Activated CD4-positive, alpha-beta memory T cell treated with anti-CD3 and anti-CD28 coated beads for 36 hours (primary cell): ENCODE measurements at regions not wholly inside any gene's neighbourhood (a gene's known extent, or its start where the extent isn't known, plus 50 kb on each side); places are given as distances from the start of the nearest gene placed in this dataset.

Experiments used
- CTCF ChIA-PET: fragments of 350-600 bp; sonication (Branson Sonifier 250); formaldehyde crosslinking; loops from one replicate; lab custom pipeline; 2021; ENCODE audit warnings: antibody characterized with exemption, inconsistent platforms; lab: Charles Lee
- POLR2A ChIA-PET: fragments of 350-600 bp; sonication (Branson Sonifier 250); formaldehyde crosslinking; loops from one replicate; lab custom pipeline; 2021; ENCODE audit warnings: antibody characterized with exemption; lab: Charles Lee
- DNase-seq: peaks from one replicate; pipeline ENCODE4 v3.0.0-alpha.2; 2020
- H3K27ac Mint-ChIP-seq: one replicate; pipeline ENCODE4 v1.8.0; 2021; ENCODE audit warnings: mixed read lengths
- H3K27me3 Mint-ChIP-seq: one replicate; pipeline ENCODE4 v1.8.0; 2021; ENCODE audit warnings: mixed read lengths
- H3K36me3 Mint-ChIP-seq: one replicate; pipeline ENCODE4 v1.8.0; 2021; ENCODE audit warnings: mixed read lengths
- H3K4me1 Mint-ChIP-seq: one replicate; pipeline ENCODE4 v1.8.0; 2021; ENCODE audit warnings: low read depth, mixed read lengths
- H3K4me3 Mint-ChIP-seq: one replicate; pipeline ENCODE4 v1.8.0; 2021; ENCODE audit warnings: mild to moderate bottlenecking, mixed read lengths
- H3K9me3 Mint-ChIP-seq: one replicate; pipeline ENCODE4 v1.8.0; 2021; ENCODE audit warnings: mixed read lengths
- intact Hi-C: fragments of 100-400 bp; cut with micrococcal nuclease; formaldehyde crosslinking; loops from one replicate; pipeline ENCODE4 v1.15.1; 2023

DNA sequence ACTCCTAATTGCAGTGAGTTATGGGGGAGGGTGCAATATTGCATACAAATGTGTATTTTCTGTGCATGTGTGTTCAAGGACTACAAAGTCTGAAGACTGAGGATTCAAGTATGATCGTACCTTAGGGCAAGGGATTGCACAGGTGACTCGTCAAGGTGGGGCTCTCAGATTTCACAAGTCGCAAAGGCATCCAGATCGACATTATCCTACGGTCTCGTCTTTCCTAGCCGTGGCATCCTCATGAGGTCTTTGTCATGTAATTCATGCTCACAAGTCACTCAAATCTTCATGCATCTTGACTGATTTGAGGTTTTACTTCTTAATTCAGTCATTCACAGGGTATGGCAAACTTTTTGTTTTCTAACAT, 191.4 kb upstream of the HES1 start:
- H3K27me3 Mint-ChIP-seq, result peaks cover 22% of the 10 kb centered on the region
- H3K4me1 Mint-ChIP-seq, result no peaks in the 10 kb centered on the region
- ChIA-PET POLR2A (no interaction called here), CTCF (no interaction called here)
- H3K36me3 Mint-ChIP-seq, result no peaks in the 10 kb centered on the region
- H3K27ac Mint-ChIP-seq, result no peak overlapping the region
- no peak overlapping the region for H3K4me3 Mint-ChIP-seq
- DNase-seq, result no peak
- intact Hi-C loops, result no loop called here
- H3K9me3 Mint-ChIP-seq, result no peaks in the 10 kb centered on the region

DNA sequence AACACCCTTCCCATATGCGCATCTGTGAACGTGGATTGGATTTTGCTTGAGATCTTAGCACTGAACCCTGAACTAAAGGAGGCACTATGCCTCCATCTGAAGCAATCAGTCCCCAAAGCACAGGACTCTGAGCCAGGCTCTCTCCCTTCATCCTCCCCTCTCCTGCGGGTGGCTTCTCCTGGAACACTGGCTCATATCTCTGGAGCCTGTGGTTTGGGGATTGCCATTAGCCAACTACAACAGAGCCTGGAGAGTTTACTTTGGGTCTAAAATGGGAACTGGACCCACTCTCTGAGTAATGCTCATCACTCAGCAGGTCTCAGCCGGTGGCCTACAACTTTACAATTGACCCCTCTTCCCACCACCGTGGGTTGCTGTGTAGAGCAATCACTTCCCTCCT, 190.8 kb upstream of the HES1 start:
- intact Hi-C loops, result no loop called here
- no peaks in the 10 kb centered on the region for H3K36me3 Mint-ChIP-seq
- H3K4me3 Mint-ChIP-seq, result no peak overlapping the region
- H3K9me3 Mint-ChIP-seq, result no peaks in the 10 kb centered on the region
- H3K4me1 Mint-ChIP-seq, result no peaks in the 10 kb centered on the region
- ChIA-PET CTCF (no interaction called here), POLR2A (no interaction called here)
- DNase-seq, result no peak
- peaks cover 22% of the 10 kb centered on the region for H3K27me3 Mint-ChIP-seq
- H3K27ac Mint-ChIP-seq, result no peak overlapping the region

DNA sequence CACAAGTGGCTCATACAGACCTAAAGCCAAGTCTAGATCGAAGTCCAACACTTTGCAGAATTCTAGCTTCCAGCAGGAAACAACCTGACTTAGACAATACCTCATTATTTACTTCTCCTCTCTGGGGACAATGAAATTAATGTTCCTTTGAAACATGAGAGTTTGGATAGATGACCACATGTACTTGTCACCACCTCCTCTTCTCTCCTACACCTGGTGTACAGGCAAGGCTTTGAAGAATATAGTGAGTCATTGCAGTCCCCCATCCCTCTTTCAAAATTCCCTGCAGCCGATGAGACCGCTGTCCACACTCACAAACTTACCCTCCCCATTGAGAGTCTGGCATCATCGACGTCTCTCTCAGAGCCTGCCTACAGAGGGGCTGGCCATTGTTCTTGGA, 189.0 kb upstream of the HES1 start:
- DNase-seq, result no peak
- no peaks in the 10 kb centered on the region for H3K36me3 Mint-ChIP-seq
- peaks cover 22% of the 10 kb centered on the region for H3K27me3 Mint-ChIP-seq
- intact Hi-C loops, result no loop called here
- no peaks in the 10 kb centered on the region for H3K4me1 Mint-ChIP-seq
- no peak overlapping the region for H3K4me3 Mint-ChIP-seq
- ChIA-PET CTCF (no interaction called here), POLR2A (no interaction called here)
- no peak overlapping the region for H3K27ac Mint-ChIP-seq
- H3K9me3 Mint-ChIP-seq, result no peaks in the 10 kb centered on the region

DNA sequence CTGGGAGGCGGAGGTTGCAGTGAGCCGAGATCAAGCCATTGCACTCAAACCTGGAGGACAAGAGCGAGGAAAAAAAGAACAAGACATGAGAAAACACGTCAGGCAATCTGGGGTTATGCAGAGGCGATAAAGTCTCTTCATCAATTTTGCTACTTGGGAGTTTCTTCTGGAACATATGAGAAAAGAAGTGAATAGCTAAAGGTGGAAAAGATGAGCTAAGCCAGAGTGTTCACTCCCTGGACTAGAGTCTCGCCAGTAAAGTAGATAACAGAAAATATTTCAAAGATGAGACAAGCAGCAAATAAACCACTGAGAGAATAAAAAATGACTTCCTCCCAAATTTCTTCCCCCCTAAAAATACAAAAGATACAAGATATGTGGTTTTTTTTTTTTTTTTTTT, 188.4 kb upstream of the HES1 start:
- Mint-ChIP-seq H3K4me3 (no peak overlapping the region), H3K36me3 (no peaks in the 10 kb centered on the region), H3K4me1 (no peaks in the 10 kb centered on the region), H3K9me3 (no peaks in the 10 kb centered on the region), H3K27ac (no peak overlapping the region), H3K27me3 (peaks cover 22% of the 10 kb centered on the region)
- intact Hi-C loops, result no loop called here
- CTCF ChIA-PET, result no interaction called here
- POLR2A ChIA-PET, result no interaction called here
- no peak for DNase-seq

DNA sequence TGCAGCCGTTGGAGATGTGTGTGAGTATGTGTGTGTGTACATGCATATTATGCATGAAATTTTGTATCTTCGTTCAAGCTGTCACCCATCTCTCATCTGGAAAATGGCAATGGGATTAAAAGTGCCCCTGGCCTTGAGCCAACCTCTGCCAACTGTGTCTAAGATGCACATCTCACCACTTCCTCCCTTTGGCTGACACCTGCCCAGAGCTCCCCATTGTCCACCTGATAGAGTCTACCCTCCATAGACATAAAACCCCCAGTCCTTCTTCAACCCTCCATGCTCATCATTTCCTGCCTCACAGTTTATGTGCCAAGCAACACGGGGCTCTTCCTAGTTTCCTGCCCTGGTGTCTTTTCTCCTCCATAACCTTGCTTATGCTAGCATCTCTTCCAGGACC, 187.5 kb upstream of the HES1 start:
- no peaks in the 10 kb centered on the region for H3K36me3 Mint-ChIP-seq
- intact Hi-C loops, result no loop called here
- CTCF ChIA-PET, result no interaction called here
- POLR2A ChIA-PET, result no interaction called here
- no peak for DNase-seq
- H3K27ac Mint-ChIP-seq, result no peak overlapping the region
- peaks cover 22% of the 10 kb centered on the region for H3K27me3 Mint-ChIP-seq
- H3K4me1 Mint-ChIP-seq, result no peaks in the 10 kb centered on the region
- H3K4me3 Mint-ChIP-seq, result no peak overlapping the region
- H3K9me3 Mint-ChIP-seq, result no peaks in the 10 kb centered on the region

DNA sequence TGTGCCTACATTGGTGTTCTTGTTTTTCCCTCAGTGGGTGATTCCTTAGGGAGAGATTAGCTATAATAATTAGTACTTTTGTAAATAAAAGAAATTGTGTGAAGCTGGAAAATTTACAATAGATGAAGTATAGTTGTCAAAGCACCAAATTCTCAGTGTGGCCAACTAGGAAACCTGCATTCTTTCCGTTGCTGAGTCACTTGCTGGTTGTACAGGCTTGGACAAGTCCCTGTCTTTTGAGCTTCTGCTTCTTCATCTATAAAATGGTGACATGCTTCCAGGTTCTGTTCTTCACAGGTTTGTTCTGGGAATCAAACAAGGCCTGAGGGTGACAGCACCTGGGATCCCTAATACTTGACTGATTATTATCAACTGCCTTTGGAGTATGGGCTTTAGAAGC, 184.1 kb upstream of the HES1 start:
- no peak overlapping the region for H3K27ac Mint-ChIP-seq
- ChIA-PET POLR2A (no interaction called here), CTCF (interaction anchor here (1.4 kb wide), 1 partner anchor 392 kb away, joined by 4 read pairs; no protein-coding TSS in a partner anchor)
- no peak overlapping the region for H3K4me3 Mint-ChIP-seq
- intact Hi-C loops, result no loop called here
- no peaks in the 10 kb centered on the region for H3K4me1 Mint-ChIP-seq
- H3K27me3 Mint-ChIP-seq, result peaks cover 14% of the 10 kb centered on the region
- no peaks in the 10 kb centered on the region for H3K36me3 Mint-ChIP-seq
- no peak for DNase-seq
- peaks cover 24% of the 10 kb centered on the region for H3K9me3 Mint-ChIP-seq

DNA sequence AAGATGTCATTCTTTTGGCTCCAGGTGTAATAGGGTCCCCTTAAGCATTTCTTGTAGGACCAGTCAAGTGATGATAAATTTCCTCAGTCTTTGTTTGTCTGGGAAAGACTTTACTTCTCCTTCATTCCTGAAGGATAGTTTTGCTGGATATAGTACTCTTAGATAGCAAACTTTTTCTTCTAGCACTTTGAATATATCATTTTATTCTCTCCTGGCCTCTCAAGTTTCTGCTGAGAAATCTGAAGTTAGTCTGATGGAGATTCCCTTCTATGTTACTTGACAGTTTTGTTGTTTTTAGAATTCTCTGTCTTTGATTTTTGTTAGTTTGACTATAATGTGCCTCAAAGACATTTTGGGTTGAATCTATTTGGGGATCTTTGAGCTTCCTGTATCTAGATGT, 181.2 kb upstream of the HES1 start:
- Mint-ChIP-seq H3K27me3 (peaks cover 17% of the 10 kb centered on the region), H3K36me3 (no peaks in the 10 kb centered on the region), H3K27ac (no peak overlapping the region), H3K4me3 (no peak overlapping the region), H3K9me3 (peaks cover 24% of the 10 kb centered on the region), H3K4me1 (no peaks in the 10 kb centered on the region)
- intact Hi-C loops, result no loop called here
- POLR2A ChIA-PET, result no interaction called here
- DNase-seq, result no peak
- CTCF ChIA-PET, result no interaction called here

DNA sequence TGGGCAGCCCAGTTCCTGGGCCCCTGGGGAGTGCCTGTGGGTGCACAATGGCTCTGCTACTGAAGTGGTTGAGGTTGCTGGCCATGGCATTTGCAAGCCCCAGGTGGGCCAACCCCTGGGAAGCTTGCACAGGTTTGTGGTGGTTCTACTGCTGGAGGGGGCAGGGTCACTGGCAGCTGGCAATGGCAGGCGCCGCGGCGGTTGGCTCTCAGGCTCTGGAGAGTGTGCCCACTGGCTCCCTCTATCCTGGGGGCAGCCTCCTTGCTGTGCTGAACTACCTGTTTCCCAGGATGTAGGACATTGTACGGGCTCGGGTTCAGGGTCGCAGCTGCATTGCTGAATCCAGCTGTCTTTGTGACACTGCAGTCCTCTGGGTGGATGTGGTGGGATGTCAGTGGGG, 180.2 kb upstream of the HES1 start:
- peaks cover 26% of the 10 kb centered on the region for H3K27me3 Mint-ChIP-seq

DNA sequence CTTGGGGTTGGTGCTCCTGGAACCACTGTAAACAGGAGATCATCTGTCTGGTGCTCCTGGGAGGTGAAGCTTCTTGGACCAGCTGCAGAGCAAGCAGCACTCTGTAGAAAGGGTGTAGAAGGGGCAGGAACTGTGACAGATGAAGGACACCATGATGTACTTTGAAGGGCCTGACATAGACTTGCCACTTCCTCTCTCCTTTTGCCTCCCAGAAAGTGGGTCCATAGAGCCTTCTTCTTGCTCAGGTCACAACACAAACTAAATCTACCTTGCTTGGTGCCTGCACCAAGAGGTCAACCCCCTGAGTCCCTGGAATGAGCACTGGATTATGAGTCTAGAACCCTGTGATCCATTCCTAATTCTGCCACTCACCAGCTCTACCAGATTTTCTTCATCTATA, 176.1 kb upstream of the HES1 start:
- no peaks in the 10 kb centered on the region for H3K36me3 Mint-ChIP-seq

More for the DNA sequence above, 180.2 kb upstream of the HES1 start:
- Mint-ChIP-seq H3K9me3 (peaks cover 24% of the 10 kb centered on the region), H3K27ac (no peak overlapping the region), H3K4me1 (no peaks in the 10 kb centered on the region), H3K4me3 (no peak overlapping the region), H3K36me3 (no peaks in the 10 kb centered on the region)
- ChIA-PET POLR2A (no interaction called here), CTCF (interaction anchor here (1.2 kb wide), 1 partner anchor 14 kb away, joined by 4 read pairs; no protein-coding TSS in a partner anchor)
- intact Hi-C loops, result no loop called here
- DNase-seq, result no peak

DNA sequence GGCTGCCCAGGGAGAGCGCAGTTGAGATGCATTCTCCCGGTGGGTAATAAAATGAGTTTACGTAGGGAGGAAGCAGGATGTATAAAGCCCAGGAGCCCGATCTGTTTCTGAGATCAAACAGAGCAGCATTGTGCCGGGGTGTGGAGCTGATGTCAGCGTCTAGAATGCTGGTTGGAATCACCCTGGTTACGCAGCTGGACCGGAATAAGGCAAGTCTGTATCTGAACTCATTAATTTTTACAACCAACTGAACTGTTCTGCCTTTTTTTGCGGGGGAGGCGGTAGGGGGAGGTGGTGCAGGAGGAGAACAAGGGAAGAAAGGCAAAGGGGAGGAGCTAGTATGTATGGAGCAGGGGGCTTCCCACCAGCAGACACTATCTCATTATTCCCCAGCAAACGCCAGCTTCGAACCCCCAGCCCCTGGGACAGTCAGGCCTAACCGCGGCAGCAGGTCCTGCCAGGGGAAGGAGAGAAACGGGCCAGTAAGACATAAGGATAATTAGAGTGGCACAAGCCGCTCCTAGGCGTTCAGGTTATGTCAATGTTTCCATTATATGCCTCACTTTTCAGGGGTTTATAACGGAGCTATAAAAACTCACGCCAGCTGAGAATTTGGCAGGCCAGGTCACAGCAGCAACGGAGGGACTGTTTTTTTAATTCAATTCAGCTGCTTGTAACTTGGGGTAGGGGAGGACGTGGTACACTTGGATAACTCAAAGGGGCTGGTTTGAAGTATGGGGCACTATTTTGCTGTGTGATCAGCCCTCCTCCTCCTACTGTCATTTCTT, 175.3 kb upstream of the HES1 start:
- H3K4me1 Mint-ChIP-seq, result peaks cover 26% of the 10 kb centered on the region
- DNase-seq, result no peak
- ChIA-PET CTCF (interaction anchor here (0.7 to 2.5 kb wide), 3 partner anchors 9 to 355 kb away, joined by 3 to 7 read pairs (median 4); no protein-coding TSS in a partner anchor), POLR2A (no interaction called here)
- no peak overlapping the region for H3K27ac Mint-ChIP-seq
- H3K27me3 Mint-ChIP-seq, result peaks cover 45% of the 10 kb centered on the region
- peaks cover 8% of the 10 kb centered on the region for H3K9me3 Mint-ChIP-seq
- intact Hi-C loops, result loop anchor here (5.0 to 10.0 kb wide), 3 partner anchors 362 to 1066 kb away; no protein-coding TSS in a partner anchor
- no peak overlapping the region for H3K4me3 Mint-ChIP-seq
- H3K36me3 Mint-ChIP-seq, result no peaks in the 10 kb centered on the region

More for the DNA sequence above, 176.1 kb upstream of the HES1 start:
- CTCF ChIA-PET, result interaction anchor here (2.5 kb wide), 1 partner anchor 10 kb away, joined by 7 read pairs; no protein-coding TSS in a partner anchor
- Mint-ChIP-seq H3K9me3 (peaks cover 16% of the 10 kb centered on the region), H3K27me3 (peaks cover 45% of the 10 kb centered on the region), H3K4me3 (no peak overlapping the region), H3K27ac (no peak overlapping the region), H3K4me1 (peaks cover 23% of the 10 kb centered on the region)
- intact Hi-C loops, result loop anchor here (5.0 to 10.0 kb wide), 3 partner anchors 362 to 1065 kb away; no protein-coding TSS in a partner anchor
- DNase-seq, result no peak
- POLR2A ChIA-PET, result no interaction called here

DNA sequence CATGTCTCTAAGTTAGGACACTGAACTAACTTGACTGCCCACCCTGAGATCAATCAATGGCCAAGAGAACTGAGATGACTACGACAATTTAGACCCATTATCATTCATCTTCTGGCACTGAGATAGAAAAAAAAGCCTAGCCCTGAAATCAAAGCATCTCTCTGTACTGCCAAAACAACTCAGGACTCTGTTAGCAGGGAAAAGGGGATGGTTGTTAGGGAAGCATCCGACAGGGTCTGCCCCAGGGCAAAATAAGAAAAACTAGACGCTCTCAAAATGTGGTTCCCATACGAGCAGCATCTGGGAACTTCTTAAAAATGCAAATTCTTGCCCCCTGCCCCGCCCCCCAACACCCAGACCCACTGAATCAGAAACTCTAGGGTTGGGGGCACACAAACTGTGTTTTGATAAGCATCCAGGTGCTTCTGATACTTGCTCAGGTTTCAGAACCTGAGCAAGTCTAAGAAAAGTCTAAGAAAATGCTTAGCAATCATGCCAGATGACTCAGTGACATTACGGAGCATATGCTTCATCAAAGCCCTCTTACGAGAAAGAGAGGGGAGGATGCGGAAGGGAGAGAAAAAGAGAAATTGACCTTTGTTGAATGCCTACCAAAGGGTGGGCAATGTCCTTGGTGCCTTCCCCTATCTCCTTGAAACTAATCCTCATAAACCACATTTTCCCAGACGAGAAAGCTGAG, 172.8 kb upstream of the HES1 start:
- CTCF ChIA-PET, result no interaction called here
- POLR2A ChIA-PET, result no interaction called here
- Mint-ChIP-seq H3K4me3 (no peak overlapping the region), H3K36me3 (no peaks in the 10 kb centered on the region), H3K27me3 (peaks cover 49% of the 10 kb centered on the region), H3K27ac (peak overlapping the region; percentile 82), H3K9me3 (no peaks in the 10 kb centered on the region), H3K4me1 (peaks cover 26% of the 10 kb centered on the region)
- peak; percentile 54 for DNase-seq
- intact Hi-C loops, result loop anchor here (1.0 to 10.0 kb wide), 5 partner anchors 8 to 1068 kb away; no protein-coding TSS in a partner anchor

DNA sequence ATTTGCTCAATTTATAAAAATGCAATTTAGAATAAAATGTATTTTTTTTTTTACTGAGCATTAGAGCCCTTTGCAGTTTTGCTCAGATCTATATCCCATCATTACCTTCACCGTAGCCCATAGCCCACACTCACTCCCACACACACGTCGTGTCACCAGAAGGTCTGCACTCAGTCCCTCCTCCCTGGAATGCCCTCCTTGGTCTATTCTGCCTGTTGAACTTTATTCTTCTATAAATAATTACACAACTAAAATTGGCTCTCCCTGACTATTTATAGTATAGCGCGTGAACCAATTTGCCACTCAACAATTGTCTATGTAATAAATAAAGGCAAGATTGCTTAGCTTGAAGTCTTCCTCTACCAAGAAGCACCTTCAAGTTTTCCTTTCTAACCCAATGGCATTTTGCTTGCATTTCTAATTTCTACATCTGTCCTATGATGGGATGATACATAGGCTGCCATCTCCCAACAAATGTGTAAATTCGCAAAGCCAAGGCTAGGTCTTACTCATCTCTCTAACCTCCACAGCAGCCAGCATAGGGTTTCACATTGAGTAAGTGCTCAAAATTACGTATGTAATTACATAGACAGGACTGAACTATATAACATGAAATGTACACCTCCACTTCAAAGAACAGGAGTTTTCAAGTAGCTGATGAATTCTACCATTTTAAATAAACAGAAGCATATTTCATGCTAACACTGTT, 172.0 kb upstream of the HES1 start:
- Mint-ChIP-seq H3K9me3 (no peaks in the 10 kb centered on the region), H3K4me1 (peaks cover 26% of the 10 kb centered on the region), H3K27me3 (peaks cover 47% of the 10 kb centered on the region), H3K36me3 (no peaks in the 10 kb centered on the region), H3K27ac (peak overlapping the region; percentile 82), H3K4me3 (no peak overlapping the region)
- ChIA-PET POLR2A (no interaction called here), CTCF (no interaction called here)
- DNase-seq, result peak; percentile 51
- intact Hi-C loops, result loop anchor here (1.0 to 10.0 kb wide), 8 partner anchors 7 to 1069 kb away; no protein-coding TSS in a partner anchor
